HL-60 (cell line): ENCODE measurements at regions not wholly inside any gene's neighbourhood (a gene's known extent, or its start where the extent isn't known, plus 50 kb on each side); places are given as distances from the start of the nearest gene placed in this dataset.

ENCODE experiments used
- CTCF ChIP-seq: IDR thresholded peaks from one replicate; pipeline ENCODE4 v1.5.1; 2011; ENCODE audit warnings: low read length, control low read depth, inconsistent platforms; ENCODE audit not compliant: insufficient read depth
- GABPA ChIP-seq: IDR thresholded peaks from 2 replicates; pipeline ENCODE4 v1.6.1; 2012; ENCODE audit warnings: low read depth
- POLR2AphosphoS5 ChIP-seq: IDR thresholded peaks from 2 replicates; pipeline ENCODE4 v1.6.1; 2012; ENCODE audit warnings: low read depth
- REST ChIP-seq: IDR thresholded peaks from 2 replicates; pipeline ENCODE4 v1.6.1; 2012; ENCODE audit warnings: low read depth; ENCODE audit not compliant: insufficient replicate concordance
- SPI1 ChIP-seq: IDR thresholded peaks from 2 replicates; pipeline ENCODE4 v1.6.1; 2012; ENCODE audit warnings: low read depth, mild to moderate bottlenecking, borderline replicate concordance

- no peak for TF ChIP-seq REST
- no peak for TF ChIP-seq CTCF
- no peak for TF ChIP-seq POLR2AphosphoS5
- TF ChIP-seq GABPA, result no peak
- no peak for TF ChIP-seq SPI1
Measured at GRCh38 chr11:95702526-95702925, 87.1 kb downstream of the FAM76B start.
